ENCODE measurements at regions not wholly inside any gene's neighbourhood (a gene's known extent, or its start where the extent isn't known, plus 50 kb on each side); places are given as distances from the start of the nearest gene placed in this dataset.

DNA sequence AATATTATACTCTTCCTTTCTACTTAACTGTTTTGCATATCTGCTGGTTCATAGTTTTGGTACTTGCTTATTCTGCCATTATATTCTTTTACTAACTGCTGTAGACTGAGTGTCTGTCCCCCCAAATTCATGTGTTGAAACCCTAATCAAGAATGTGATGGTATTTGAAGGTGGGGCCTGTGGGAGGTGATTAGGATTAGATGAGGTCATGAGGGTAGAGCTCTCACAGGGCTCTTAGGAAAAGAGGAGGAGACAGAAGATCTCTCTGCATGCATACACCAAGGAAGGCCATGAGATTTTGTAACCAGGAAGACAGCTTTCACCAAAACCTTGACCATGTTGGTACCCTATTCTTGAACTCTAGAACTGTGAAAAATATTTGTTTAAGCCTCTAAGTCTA, 354.1 kb upstream of the B3GALT2 start:
- no peak for DNase-seq (ENCODE audit: low read depth, low spot score)

DNA sequence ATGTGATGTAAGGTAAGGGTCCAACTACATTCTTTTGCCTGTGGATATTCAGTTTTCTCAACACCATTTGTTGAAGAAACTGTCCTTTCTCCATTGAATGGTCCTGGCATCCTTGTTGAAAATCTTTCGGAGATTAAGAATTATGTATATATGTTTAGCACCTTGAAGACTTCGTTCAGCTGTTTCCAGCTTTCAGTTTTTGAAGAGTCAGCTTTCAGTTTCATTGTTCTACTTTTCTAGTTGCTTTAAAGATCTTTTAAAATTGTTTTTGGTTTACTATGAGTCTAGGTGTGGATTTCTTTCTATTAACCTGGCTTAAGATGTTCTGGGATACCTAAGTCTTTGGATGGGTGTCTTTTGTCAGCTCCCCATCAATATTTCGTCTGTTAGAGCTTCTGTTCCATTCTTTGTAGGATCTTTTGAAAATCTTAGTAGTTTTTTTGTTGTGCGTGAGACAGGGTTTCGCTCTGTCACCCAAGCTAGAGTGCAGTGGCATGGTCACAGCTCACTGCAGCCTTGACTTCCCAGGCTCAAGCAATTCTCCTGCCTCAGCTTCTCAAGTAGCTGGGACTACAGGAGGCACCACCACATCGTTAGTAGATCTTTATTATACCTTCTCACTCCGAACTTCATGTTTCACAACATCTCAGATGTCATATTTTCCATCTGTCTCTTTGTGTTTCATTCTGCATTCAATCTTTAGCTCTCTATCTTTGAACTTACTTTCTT, 353.5 kb upstream of the B3GALT2 start:
- DNase-seq (ENCODE audit: low read depth, low spot score) = no peak

DNA sequence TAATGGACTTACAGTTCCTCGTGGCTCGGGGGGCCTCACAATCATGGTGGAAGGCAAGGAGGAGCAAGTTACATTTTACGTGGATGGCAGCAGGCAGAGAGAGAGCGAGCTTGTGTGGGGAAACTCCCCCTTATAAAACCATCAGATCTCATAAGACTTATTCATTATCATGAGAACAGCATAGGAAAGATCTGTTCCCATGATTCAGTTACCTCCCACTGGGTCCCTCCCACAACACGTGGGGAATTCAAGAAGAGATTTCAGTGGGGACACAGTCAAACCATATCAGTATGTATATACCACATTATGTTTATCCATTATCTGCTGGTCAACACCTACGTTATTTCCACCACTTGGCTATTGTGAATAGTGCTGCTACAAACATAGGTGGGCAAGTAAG, 352.3 kb upstream of the B3GALT2 start:
- no peak for DNase-seq (ENCODE audit: low read depth, low spot score)

- no peak for DNase-seq (ENCODE audit: low read depth, low spot score)
Measured at GRCh38 chr1:193538003-193538354, 351.6 kb upstream of the B3GALT2 start.

DNA sequence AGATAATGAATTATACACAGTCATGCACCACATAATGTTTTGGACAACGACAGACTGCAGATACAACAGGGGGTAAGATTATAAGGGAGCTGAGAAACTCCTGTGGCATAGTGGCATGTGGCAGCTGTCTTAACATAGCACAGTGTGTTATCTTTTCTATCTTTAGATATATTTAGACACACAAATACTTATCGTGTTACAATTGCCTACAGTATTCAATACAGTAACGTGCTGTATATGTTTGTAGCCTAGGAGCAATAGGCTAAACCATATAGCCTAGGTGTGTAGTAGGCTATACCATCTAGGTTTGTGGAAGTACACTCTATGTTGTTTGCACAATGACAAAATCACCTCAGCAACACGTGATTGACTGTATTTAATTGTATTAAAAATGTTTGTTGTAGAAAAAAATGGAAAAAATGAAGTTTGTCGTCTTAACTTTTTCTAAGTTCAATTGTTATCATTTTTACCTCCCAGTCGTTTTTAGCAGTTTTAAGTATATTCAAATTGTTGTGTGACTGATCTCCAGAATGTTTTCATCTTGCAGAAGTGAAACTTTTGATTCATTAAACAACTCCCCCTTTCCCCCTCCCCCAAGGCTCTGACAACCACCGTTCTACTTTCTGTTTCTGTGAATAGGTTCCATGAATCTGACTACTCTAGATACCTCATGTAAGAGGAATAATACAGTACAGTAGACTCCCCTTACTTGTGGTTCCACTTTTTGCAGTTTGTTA, 351.0 kb upstream of the B3GALT2 start:
- no peak for DNase-seq (ENCODE audit: low read depth, low spot score)

GRCh38 chr1:193533853-193534252, 347.4 kb upstream of the B3GALT2 start:
- no peak for DNase-seq (ENCODE audit: low read depth, low spot score)

DNA sequence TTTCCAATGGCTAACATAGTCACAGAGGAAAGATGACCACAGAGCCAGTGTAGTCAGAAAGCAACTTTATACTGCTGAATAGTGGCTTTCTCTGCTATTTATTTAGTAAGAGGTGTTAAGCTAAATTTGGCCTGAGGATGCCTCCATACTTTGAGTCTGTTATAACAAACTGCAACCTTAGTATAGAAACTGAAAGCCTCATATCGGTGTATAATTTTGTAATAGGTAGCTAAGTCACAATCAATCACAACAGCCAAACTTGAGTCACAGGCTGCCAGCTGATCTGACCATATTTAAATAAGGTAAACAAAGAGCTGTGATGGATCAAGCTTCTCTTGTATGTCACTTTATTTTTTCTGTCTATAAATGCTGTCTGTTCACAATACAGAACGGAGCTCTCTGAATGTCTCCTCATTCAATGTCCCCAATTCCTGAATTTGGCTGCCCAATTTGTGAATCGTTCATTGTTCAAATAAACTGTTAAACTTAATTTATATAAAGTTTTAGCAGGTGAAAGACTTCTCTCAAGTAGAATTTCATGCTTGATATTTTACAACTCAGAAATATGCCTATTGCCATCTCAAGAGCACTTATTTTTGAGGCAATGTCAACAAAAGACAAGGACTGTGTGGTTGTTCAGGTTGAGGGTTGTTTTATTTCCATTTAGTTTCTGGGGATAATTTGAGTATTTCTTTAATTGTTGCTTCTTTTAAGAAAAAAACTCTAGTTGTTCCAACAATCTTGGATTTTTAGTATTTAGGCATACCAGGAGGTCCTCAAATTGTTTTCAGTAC, 339.7 kb upstream of the B3GALT2 start:
- no peak for DNase-seq (ENCODE audit: low read depth, low spot score)

DNA sequence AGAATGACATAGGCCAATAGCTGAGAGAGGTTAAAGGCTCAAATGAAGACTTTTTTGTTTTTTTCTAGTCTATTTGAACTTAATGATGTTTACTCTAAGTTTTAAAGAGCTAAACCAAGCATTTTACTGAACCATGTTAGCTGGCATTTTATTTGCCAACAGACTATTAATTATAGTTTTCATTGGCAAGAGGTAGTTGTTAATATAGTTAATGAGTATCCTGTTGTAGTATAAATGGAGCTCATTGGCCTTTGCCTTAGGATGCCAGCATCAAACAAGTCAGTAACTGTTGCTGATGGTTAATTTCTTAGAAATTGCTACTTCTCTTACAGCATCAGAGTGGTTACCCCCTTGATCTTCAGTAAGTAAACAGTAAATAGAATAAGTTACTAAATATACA, 339.0 kb upstream of the B3GALT2 start:
- no peak for DNase-seq (ENCODE audit: low read depth, low spot score)

DNA sequence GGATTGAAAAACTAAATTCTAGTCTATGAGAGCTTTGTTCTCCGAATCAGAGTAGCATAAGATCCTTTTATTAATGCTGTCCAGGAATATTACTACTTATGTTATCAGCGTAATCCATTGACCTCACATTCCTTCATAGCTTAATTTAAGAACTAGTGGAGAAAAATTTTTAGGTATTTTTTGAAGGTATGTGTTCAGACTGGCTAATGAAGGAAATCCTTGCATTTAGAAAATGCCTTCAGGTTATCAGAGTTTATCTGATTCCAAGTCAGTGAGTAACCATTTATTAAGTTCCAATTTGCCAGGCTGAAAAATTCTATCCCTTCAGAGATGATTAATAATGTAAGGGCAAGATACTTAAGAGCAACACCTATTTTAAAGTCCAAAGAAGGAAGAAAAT, 338.2 kb upstream of the B3GALT2 start:
- DNase-seq (ENCODE audit: low read depth, low spot score) = no peak

DNA sequence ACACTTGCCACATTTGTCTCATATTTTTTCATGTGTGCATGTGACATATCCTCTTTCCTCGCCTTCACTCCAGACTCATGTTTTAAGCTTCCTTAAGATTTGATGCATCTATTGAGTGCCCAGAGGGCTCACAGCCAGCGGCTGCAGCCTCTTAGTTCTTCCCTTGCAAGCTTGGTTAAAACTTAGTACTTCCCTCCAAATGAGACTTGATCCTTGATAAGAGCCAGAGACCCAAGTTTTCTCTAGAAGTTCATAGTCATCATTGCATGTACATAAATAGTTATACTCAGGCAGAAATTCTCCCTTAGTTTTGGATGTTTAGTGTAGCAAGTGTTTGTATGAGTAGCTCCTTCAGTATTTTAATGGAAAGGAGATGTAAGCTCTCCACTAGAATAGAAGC, 337.6 kb upstream of the B3GALT2 start:
- no peak for DNase-seq (ENCODE audit: low read depth, low spot score)

DNA sequence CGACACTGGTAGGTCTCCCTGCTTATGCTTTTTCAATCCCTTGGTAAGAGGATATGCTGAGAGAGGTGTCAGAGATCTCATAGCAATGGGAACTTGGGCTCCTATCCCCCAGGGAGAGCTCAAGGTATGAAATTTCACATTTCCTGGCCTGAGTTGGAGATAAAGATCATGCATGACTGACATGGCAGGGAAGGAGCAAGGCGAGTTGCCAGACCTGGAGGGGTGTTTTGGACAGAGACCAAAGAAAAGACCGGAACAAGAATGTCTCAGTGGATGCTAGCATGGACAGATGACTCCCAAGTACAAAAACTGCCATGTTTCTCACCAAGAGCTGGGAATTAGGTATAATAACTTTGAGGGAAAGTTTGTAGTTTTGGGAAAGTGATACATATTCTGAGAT, 334.1 kb upstream of the B3GALT2 start:
- DNase-seq (ENCODE audit: low read depth, low spot score) = no peak

GRCh38 chr1:193519922-193520321, 333.5 kb upstream of the B3GALT2 start:
- no peak for DNase-seq (ENCODE audit: low read depth, low spot score)

GRCh38 chr1:193516755-193517388, 330.5 kb upstream of the B3GALT2 start:
- DNase-seq (ENCODE audit: low read depth, low spot score) = no peak

GRCh38 chr1:193514397-193514796, 328.0 kb upstream of the B3GALT2 start:
- DNase-seq (ENCODE audit: low read depth, low spot score) = no peak

- DNase-seq (ENCODE audit: low read depth, low spot score) = no peak
Measured at GRCh38 chr1:193513032-193513431, 326.6 kb upstream of the B3GALT2 start.

- no peak for DNase-seq (ENCODE audit: low read depth, low spot score)
Measured at GRCh38 chr1:193504920-193505319, 318.5 kb upstream of the B3GALT2 start.

DNA sequence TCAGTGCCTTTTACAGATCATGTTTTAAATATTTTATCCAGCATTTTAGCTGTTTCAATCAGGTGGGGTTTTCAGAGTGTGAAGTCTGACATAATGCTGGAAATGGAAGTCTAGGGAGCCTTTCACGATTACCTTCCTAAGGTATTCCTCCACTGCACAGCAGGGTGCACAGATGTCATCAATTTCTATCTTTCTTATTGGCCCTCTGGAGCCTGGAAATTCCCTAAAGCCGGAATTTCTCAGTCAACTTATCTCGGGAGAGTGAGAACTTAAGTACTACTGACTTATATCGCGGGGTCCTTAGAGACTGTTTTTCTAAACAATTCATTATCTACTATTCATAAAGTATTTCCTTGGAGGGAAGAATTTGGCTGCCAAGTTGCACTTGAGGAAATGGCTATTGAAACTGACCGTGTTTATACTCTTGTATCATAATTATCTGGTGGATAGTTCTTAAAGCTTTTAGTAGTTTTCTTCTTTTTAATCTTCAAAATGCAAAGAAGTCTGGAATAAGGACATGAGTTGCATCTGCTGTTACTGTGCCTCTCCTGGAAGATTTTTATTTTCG, 311.8 kb upstream of the B3GALT2 start:
- DNase-seq (ENCODE audit: low read depth, low spot score) = no peak

DNA sequence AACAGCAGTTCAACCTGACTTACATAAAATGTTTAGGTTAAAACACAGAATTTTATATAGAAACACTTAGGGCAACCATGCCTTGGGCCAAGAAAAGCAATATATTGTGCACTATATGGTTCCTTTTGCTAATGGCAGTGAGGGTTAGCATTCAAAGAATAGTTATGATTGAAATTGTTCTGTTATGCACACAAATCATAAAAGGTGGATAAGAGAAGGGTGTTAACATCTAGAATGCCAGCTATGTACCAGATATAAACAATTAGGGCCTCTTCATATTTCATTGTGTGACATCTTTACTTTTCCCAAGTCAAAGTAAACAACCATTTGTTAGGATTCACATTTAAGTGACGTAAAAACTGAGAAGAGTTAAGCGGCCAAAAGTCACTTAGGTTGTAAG, 308.0 kb upstream of the B3GALT2 start:
- DNase-seq (ENCODE audit: low read depth, low spot score) = no peak

GRCh38 chr1:193489191-193489590, 302.8 kb upstream of the B3GALT2 start:
- no peak for DNase-seq (ENCODE audit: low read depth, low spot score)

DNA sequence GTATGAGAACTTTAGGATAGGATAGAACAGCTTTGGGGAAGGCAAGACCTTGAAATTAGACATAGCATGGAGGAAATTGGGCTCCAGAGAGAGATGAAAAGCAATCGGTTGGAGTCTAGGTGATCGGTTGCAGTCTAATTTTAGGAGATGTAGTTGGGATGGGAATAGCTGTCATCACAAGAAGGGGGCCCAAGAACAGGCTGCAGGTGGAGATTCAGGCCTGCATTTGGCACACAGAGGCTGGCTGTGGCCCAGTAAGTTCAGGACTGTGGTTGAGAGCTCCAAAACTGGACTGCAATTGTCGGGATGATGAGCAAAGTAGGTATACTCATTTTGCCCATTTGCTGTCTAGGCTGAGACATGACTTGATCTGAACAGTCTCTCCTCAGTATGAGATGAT, 301.3 kb upstream of the B3GALT2 start:
- no peak for DNase-seq (ENCODE audit: low read depth, low spot score)

DNA sequence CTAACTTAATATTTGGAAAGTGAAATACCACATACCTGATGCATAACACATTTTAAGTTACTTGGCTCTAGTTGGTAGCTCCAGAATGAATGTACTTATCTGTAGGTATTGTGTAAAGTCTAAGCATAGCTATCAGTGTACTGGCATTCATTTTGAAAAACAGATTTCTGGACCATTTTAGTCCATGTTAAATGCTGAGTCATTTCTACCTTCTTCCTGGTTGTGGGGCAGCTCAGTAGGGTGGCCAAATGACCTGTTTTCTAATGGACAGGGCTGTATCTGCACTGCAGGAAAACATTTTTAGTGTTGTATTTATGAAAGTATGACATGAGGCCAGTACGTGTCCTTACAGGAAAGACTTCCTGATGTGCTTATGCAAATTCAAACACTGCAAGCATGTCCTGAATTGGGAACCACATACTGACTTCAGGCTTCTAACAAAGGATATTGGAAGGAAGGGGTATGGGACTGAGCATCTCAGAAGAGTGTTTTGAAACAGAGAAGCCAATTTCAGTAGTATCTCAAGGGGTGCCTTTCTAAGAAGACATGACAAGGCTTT, 300.3 kb upstream of the B3GALT2 start:
- DNase-seq (ENCODE audit: low read depth, low spot score) = no peak

All from pulmonary artery endothelial cell (primary cell).